MM.1S (cell line): ENCODE measurements at regions not wholly inside any gene's neighbourhood (a gene's known extent, or its start where the extent isn't known, plus 50 kb on each side); places are given as distances from the start of the nearest gene placed in this dataset.

Experiments used
- DNase-seq: peaks from one replicate; pipeline ENCODE4 v3.0.0-alpha.2; 2015
- H2AFZ ChIP-seq: fragments of 300-600 bp; sonication (generic); 2 replicates; pipeline ENCODE4 v1.6.0; 2016; ENCODE audit warnings: antibody characterized with exemption, low read length
- H3F3A ChIP-seq: fragments of 300-600 bp; sonication (generic); 2 replicates; pipeline ENCODE4 v1.6.1; 2016; ENCODE audit warnings: mild to moderate bottlenecking, antibody characterized with exemption, low read length, moderate library complexity, mixed read lengths; ENCODE audit not compliant: insufficient read depth
- H3K27ac ChIP-seq: fragments of 300-600 bp; sonication (generic); 2 replicates; pipeline ENCODE4 v1.5.1; 2016; ENCODE audit warnings: mild to moderate bottlenecking, low read length
- H3K27me3 ChIP-seq: fragments of 300-600 bp; sonication (generic); replicated peaks from 2 replicates; pipeline ENCODE4 v1.6.0; 2016; ENCODE audit warnings: low read length; ENCODE audit not compliant: insufficient read depth
- H3K36me3 ChIP-seq: fragments of 300-600 bp; sonication (generic); replicated peaks from 2 replicates; pipeline ENCODE4 v1.6.1; 2016; ENCODE audit warnings: mild to moderate bottlenecking, low read length, mixed read lengths; ENCODE audit not compliant: insufficient read depth
- H3K4me1 ChIP-seq: fragments of 300-600 bp; sonication (generic); 2 replicates; pipeline ENCODE4 v1.6.1; 2016; ENCODE audit warnings: low read length, mixed read lengths
- H3K4me2 ChIP-seq: fragments of 300-600 bp; sonication (generic); 2 replicates; pipeline ENCODE4 v1.6.0; 2016; ENCODE audit warnings: low read depth, low read length
- H3K4me3 ChIP-seq: fragments of 300-600 bp; sonication (generic); 2 replicates; pipeline ENCODE4 v1.5.1; 2016; ENCODE audit warnings: low read length, mixed read lengths
- H3K79me2 ChIP-seq: fragments of 300-600 bp; sonication (generic); 2 replicates; pipeline ENCODE4 v1.6.1; 2016; ENCODE audit warnings: mixed run types, low read length, mixed read lengths
- H3K9ac ChIP-seq: fragments of 300-600 bp; sonication (generic); 2 replicates; pipeline ENCODE4 v1.6.1; 2016; ENCODE audit warnings: low read length, mixed read lengths
- H3K9me2 ChIP-seq: fragments of 300-600 bp; sonication (generic); replicated peaks from 2 replicates; pipeline ENCODE4 v1.6.1; 2016; ENCODE audit warnings: mild to moderate bottlenecking, low read length, mixed read lengths; ENCODE audit not compliant: insufficient read depth
- H3K9me3 ChIP-seq: fragments of 300-600 bp; sonication (generic); replicated peaks from 2 replicates; pipeline ENCODE4 v1.6.1; 2016; ENCODE audit warnings: mild to moderate bottlenecking, low read length, mixed read lengths; ENCODE audit not compliant: insufficient read depth
- H4K20me1 ChIP-seq: fragments of 300-600 bp; sonication (generic); 2 replicates; pipeline ENCODE4 v1.6.1; 2016; ENCODE audit warnings: mild to moderate bottlenecking, low read length, moderate library complexity, mixed read lengths; ENCODE audit not compliant: insufficient read depth
- CTCF ChIP-seq: fragments of 300-600 bp; sonication (generic); IDR thresholded peaks from 2 replicates; pipeline ENCODE4 v1.5.1; 2016; ENCODE audit warnings: antibody characterized with exemption, low read length, mixed read lengths
- EZH2 ChIP-seq: fragments of 300-600 bp; sonication (generic); optimal IDR thresholded peaks from 2 replicates; pipeline ENCODE3; 2017; ENCODE audit warnings: low read depth, mild to moderate bottlenecking, antibody characterized with exemption, low read length, mixed read lengths
- EZH2phosphoT487 ChIP-seq: fragments of 300-600 bp; sonication (generic); IDR thresholded peaks from 2 replicates; pipeline ENCODE4 v1.6.1; 2018; ENCODE audit warnings: antibody characterized with exemption, low read length

- H3K79me2 ChIP-seq, result no peaks in the 10 kb centered on the region
- H3K9me3 ChIP-seq, result no peaks in the 10 kb centered on the region
- no peaks in the 10 kb centered on the region for H3K4me1 ChIP-seq
- H3K4me3 ChIP-seq, result no peak overlapping the region
- DNase-seq, result peak; percentile 9
- H3K27ac ChIP-seq, result no peak overlapping the region
- H3F3A ChIP-seq, result no peaks in the 10 kb centered on the region
- H3K36me3 ChIP-seq, result no peaks in the 10 kb centered on the region
- H2AFZ ChIP-seq, result no peak overlapping the region
- no peaks in the 10 kb centered on the region for H3K27me3 ChIP-seq
- H3K9me2 ChIP-seq, result no peaks in the 10 kb centered on the region
- no peak overlapping the region for H3K4me2 ChIP-seq
- H4K20me1 ChIP-seq, result no peaks in the 10 kb centered on the region
- H3K9ac ChIP-seq, result no peak overlapping the region
- TF ChIP-seq EZH2phosphoT487, result no peak
- no peak for TF ChIP-seq EZH2
- no peak for TF ChIP-seq CTCF
Observed at GRCh38 chr9:118829334-118829733, 539.9 kb downstream of the BRINP1 start.

GRCh38 chr9:118832371-118832770 lies 536.9 kb downstream of the BRINP1 start:
- H3K9ac ChIP-seq, result no peak overlapping the region
- H3F3A ChIP-seq, result no peaks in the 10 kb centered on the region
- H3K79me2 ChIP-seq, result no peaks in the 10 kb centered on the region
- no peaks in the 10 kb centered on the region for H3K9me3 ChIP-seq
- H3K27me3 ChIP-seq, result no peaks in the 10 kb centered on the region
- no peak overlapping the region for H3K27ac ChIP-seq
- H2AFZ ChIP-seq, result no peak overlapping the region
- no peaks in the 10 kb centered on the region for H3K9me2 ChIP-seq
- DNase-seq, result no peak
- no peak overlapping the region for H3K4me2 ChIP-seq
- H3K36me3 ChIP-seq, result no peaks in the 10 kb centered on the region
- H4K20me1 ChIP-seq, result no peaks in the 10 kb centered on the region
- H3K4me3 ChIP-seq, result no peak overlapping the region
- TF ChIP-seq CTCF (no peak), EZH2 (no peak), EZH2phosphoT487 (no peak)
- H3K4me1 ChIP-seq, result no peaks in the 10 kb centered on the region

- no peak overlapping the region for H3K4me3 ChIP-seq
- no peak for DNase-seq
- H3K4me1 ChIP-seq, result no peaks in the 10 kb centered on the region
- no peak overlapping the region for H3K27ac ChIP-seq
- H3K4me2 ChIP-seq, result no peak overlapping the region
- TF ChIP-seq EZH2 (no peak), CTCF (no peak), EZH2phosphoT487 (no peak)
- H3F3A ChIP-seq, result no peaks in the 10 kb centered on the region
- H2AFZ ChIP-seq, result no peak overlapping the region
- H3K9me2 ChIP-seq, result no peaks in the 10 kb centered on the region
- H3K36me3 ChIP-seq, result no peaks in the 10 kb centered on the region
- H4K20me1 ChIP-seq, result no peaks in the 10 kb centered on the region
- H3K27me3 ChIP-seq, result no peaks in the 10 kb centered on the region
- no peak overlapping the region for H3K9ac ChIP-seq
- H3K79me2 ChIP-seq, result no peaks in the 10 kb centered on the region
- no peaks in the 10 kb centered on the region for H3K9me3 ChIP-seq
Observed at GRCh38 chr9:118836891-118837290, 532.3 kb downstream of the BRINP1 start.
